SK-N-SH (cell line): ENCODE measurements at regions not wholly inside any gene's neighbourhood (a gene's known extent, or its start where the extent isn't known, plus 50 kb on each side); places are given as distances from the start of the nearest gene placed in this dataset.

ENCODE experiments used
- CTCF ChIA-PET: fragments of 300-600, 350-600 bp; formaldehyde crosslinking; extraction: SDS; loops from one replicate; lab custom pipeline; 2021; lab: Yijun Ruan, JAX
- POLR2A ChIA-PET: fragments of 350-600 bp; sonication (Branson Sonifier 250); formaldehyde crosslinking; extraction: SDS; loops from one replicate; lab custom pipeline; 2020; ENCODE audit warnings: antibody characterized with exemption, inconsistent platforms; lab: Yijun Ruan, JAX
- DNase-seq: peaks from one replicate; pipeline ENCODE4 v3.0.0; 2012
- H2AFZ ChIP-seq: fragments of 200-600 bp; sonication (generic); 2 replicates; pipeline ENCODE4 v1.8.1; 2016; ENCODE audit warnings: antibody characterized with exemption, mild to moderate bottlenecking, low read depth
- H3F3A ChIP-seq: fragments of 200-600 bp; sonication (generic); replicated peaks from 2 replicates; pipeline ENCODE3; 2016; ENCODE audit warnings: antibody characterized with exemption, mild to moderate bottlenecking; ENCODE audit not compliant: insufficient read depth
- H3K27ac ChIP-seq, 2 experiments: fragments of 200-500 bp in 1 of 2; fragments of 200-600 bp in 1 of 2; sonication (Bioruptor generic) in 1 of 2; sonication (generic), shearing (Covaris generic) in 1 of 2; 2 replicates each; pipeline versions ENCODE4 v1.5.1 to v1.6.1; 2014 to 2016; ENCODE audit warnings: low read depth in 2 of 2, inconsistent platforms in 1 of 2, low read length in 1 of 2, mild to moderate bottlenecking in 1 of 2, mixed read lengths in 1 of 2
- H3K27me3 ChIP-seq: fragments of 200-600 bp; sonication (generic), shearing (Covaris generic); 2 replicates; pipeline ENCODE4 v1.6.1; 2016; ENCODE audit warnings: mixed run types; ENCODE audit not compliant: insufficient read depth
- H3K36me3 ChIP-seq, 2 experiments: fragments of 200-500 bp in 1 of 2; fragments of 200-600 bp in 1 of 2; sonication (Bioruptor generic) in 1 of 2; sonication (generic) in 1 of 2; replicated peaks in 1 of 2; 2 replicates each; pipeline versions ENCODE3 to v1.5.1; 2014 to 2016; ENCODE audit warnings: low read length in 1 of 2, mild to moderate bottlenecking in 1 of 2; ENCODE audit not compliant: insufficient read depth in 2 of 2, control insufficient read depth in 1 of 2
- H3K4me1 ChIP-seq, 2 experiments: fragments of 200-500 bp in 1 of 2; fragments of 200-600 bp in 1 of 2; sonication (Bioruptor generic) in 1 of 2; sonication (generic), shearing (Covaris generic) in 1 of 2; 2 replicates each; pipeline versions ENCODE4 v1.5.1 to v1.6.1; 2014 to 2016; ENCODE audit warnings: low read depth in 1 of 2, low read length in 1 of 2, mixed run types in 1 of 2; ENCODE audit not compliant: insufficient read depth in 2 of 2, control insufficient read depth in 1 of 2
- H3K4me2 ChIP-seq: fragments of 200-600 bp; sonication (generic), shearing (Covaris generic); 2 replicates; pipeline ENCODE4 v1.6.1; 2017; ENCODE audit warnings: mixed run types
- H3K4me3 ChIP-seq, 2 experiments: fragments of 200-500 bp in 1 of 2; fragments of 200-600 bp in 1 of 2; sonication (Bioruptor generic) in 1 of 2; sonication (generic), shearing (Covaris generic) in 1 of 2; 2 replicates each; pipeline versions ENCODE4 v1.5.1 to v1.8.1; 2014 to 2016; ENCODE audit warnings: low read depth in 2 of 2, inconsistent platforms in 1 of 2, low read length in 1 of 2, mild to moderate bottlenecking in 1 of 2, mixed read lengths in 1 of 2, moderate library complexity in 1 of 2
- H3K79me2 ChIP-seq: fragments of 200-600 bp; sonication (generic); 2 replicates; pipeline ENCODE4 v1.8.1; 2017; ENCODE audit warnings: mild to moderate bottlenecking; ENCODE audit not compliant: insufficient read depth
- H3K9ac ChIP-seq: fragments of 200-600 bp; sonication (generic); 2 replicates; pipeline ENCODE4 v1.6.1; 2017; ENCODE audit warnings: mixed run types
- H3K9me2 ChIP-seq: fragments of 200-600 bp; sonication (generic); 2 replicates; pipeline ENCODE4 v1.6.1; 2017; ENCODE audit warnings: mixed run types
- H3K9me3 ChIP-seq: fragments of 200-600 bp; sonication (generic); 2 replicates; pipeline ENCODE4 v1.6.1; 2017; ENCODE audit warnings: mixed run types, mild to moderate bottlenecking, moderate library complexity
- H4K20me1 ChIP-seq: fragments of 200-600 bp; sonication (generic); 2 replicates; pipeline ENCODE4 v1.6.1; 2017; ENCODE audit warnings: mild to moderate bottlenecking, mixed run types; ENCODE audit not compliant: insufficient read depth
- ELF1 ChIP-seq: IDR thresholded peaks from 2 replicates; pipeline ENCODE4 v1.4.0; 2012
- EP300 ChIP-seq, 2 experiments: IDR thresholded peaks; 2 replicates each; pipeline versions ENCODE4 v1.4.0 to v1.6.1; 2012; ENCODE audit warnings: borderline replicate concordance in 1 of 2, low read depth in 1 of 2, low read length in 1 of 2
- FOXJ3 ChIP-seq: sonication (generic); formaldehyde crosslinking; IDR thresholded peaks from 2 replicates; pipeline ENCODE4 v1.5.1; 2020; ENCODE audit warnings: mild to moderate bottlenecking, missing genetic modification reagents
- GATA2 ChIP-seq: sonication (generic); formaldehyde crosslinking; IDR thresholded peaks from 2 replicates; pipeline ENCODE4 v1.5.0; 2020; ENCODE audit warnings: mild to moderate bottlenecking, missing genetic modification reagents
- POLR2AphosphoS5 ChIP-seq: IDR thresholded peaks from 2 replicates; pipeline ENCODE4 v1.6.1; 2012; ENCODE audit warnings: low read depth, low read length
- REST ChIP-seq: IDR thresholded peaks from 2 replicates; pipeline ENCODE4 v1.6.1; 2012; ENCODE audit warnings: mild to moderate bottlenecking, low read depth, low read length, moderate library complexity
- RXRA ChIP-seq: IDR thresholded peaks from 2 replicates; pipeline ENCODE4 v1.4.0; 2012; ENCODE audit warnings: low read depth, mild to moderate bottlenecking, borderline replicate concordance
- TAF1 ChIP-seq: IDR thresholded peaks from 2 replicates; pipeline ENCODE4 v1.6.1; 2012; ENCODE audit warnings: low read depth, mild to moderate bottlenecking, low read length, moderate library complexity, borderline replicate concordance
- TCF12 ChIP-seq: IDR thresholded peaks from 2 replicates; pipeline ENCODE4 v1.4.0; 2012
- YY1 ChIP-seq: IDR thresholded peaks from 2 replicates; pipeline ENCODE4 v1.4.0; 2012; ENCODE audit warnings: low read depth, mild to moderate bottlenecking
- WGBS: methylation state at CpG from one replicate; pipeline ENCODE4 v1.1.6; 2017; ENCODE audit warnings: low lambda C conversion rate; 5-methylcytosine and 5-hydroxymethylcytosine counted together
- TF ChIP-seq, protein P1 (sequence below): IDR thresholded peaks from 2 replicates; pipeline ENCODE4; 2012

DNA sequence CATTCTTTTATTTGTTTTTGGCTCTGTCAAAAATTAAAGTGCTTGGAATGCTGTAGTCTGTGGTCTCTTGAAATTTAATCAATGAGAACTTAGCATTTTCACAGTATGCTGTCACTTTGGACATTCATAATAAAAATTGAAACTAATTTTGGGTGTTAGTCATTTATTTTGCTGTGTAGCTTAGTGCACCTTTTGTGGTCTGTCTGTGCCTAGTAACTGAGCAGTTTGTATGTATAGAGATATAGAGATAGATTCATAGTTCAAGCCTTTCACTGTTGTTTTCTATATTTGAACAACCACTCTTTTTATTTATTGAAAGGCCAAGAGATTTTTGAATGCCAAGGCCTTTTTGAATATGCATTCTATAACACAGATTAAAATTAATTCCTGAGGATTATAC, 86.4 kb upstream of the TIAM2 start:
- Histone ChIP-seq H3K9me2 (no peaks in the 10 kb centered on the region), H3K27me3 (no peaks in the 10 kb centered on the region), H2AFZ (no peak overlapping the region), H3K4me3 (no peak overlapping the region), H3K79me2 (no peaks in the 10 kb centered on the region), H3K27ac (no peak overlapping the region), H3K4me1 (no peaks in the 10 kb centered on the region; a peak in 1 of 4 replicates), H3K36me3 (peaks cover 10 to 11% of the 10 kb centered on the region in 2 experiments), H4K20me1 (no peaks in the 10 kb centered on the region), H3F3A (no peaks in the 10 kb centered on the region), H3K9ac (no peak overlapping the region), H3K9me3 (no peaks in the 10 kb centered on the region), H3K4me2 (no peak overlapping the region)
- POLR2A ChIA-PET, result no interaction called here
- TF ChIP-seq, protein P1, sequence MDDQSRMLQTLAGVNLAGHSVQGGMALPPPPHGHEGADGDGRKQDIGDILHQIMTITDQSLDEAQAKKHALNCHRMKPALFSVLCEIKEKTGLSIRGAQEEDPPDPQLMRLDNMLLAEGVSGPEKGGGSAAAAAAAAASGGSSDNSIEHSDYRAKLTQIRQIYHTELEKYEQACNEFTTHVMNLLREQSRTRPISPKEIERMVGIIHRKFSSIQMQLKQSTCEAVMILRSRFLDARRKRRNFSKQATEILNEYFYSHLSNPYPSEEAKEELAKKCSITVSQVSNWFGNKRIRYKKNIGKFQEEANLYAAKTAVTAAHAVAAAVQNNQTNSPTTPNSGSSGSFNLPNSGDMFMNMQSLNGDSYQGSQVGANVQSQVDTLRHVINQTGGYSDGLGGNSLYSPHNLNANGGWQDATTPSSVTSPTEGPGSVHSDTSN, result no peak
- TF ChIP-seq ELF1 (no peak), GATA2 (no peak), POLR2AphosphoS5 (no peak)
- no peak for DNase-seq
- CTCF ChIA-PET, result interaction anchor here (0.7 to 2.5 kb wide), 4 partner anchors 25 to 233 kb away, joined by 3 to 11 read pairs (median 4); no protein-coding TSS in a partner anchor

DNA sequence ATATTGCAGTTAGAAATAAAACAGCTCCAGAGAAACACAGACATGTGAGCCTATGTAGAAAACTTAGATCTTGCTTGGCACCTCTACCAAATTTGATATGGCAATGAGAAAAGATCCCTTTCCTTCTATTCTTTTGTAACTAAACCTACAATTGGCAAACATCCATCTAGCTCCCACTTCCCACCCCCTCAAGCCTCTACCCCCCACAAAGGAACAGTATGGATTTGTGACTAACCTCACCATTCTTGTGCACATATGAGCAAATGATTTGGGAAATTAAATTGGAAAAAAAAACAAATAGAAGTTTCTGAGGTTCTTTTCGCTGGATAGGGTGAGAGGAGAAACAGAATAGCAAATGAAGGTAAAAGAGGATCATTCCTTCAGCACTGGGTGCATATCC, 85.8 kb upstream of the TIAM2 start:
- WGBS, result 100% methylated on average over 1 of the region's 1 CpG
- CTCF ChIA-PET, result interaction anchor here (1.0 to 2.5 kb wide), 3 partner anchors 41 to 341 kb away, joined by 3 to 11 read pairs (median 4); no protein-coding TSS in a partner anchor
- DNase-seq, result no peak
- peaks cover 10 to 11% of the 10 kb centered on the region in 2 experiments for H3K36me3 ChIP-seq
- H3K4me1 ChIP-seq, result no peaks in the 10 kb centered on the region; a peak in 1 of 4 replicates
- H2AFZ ChIP-seq, result no peak overlapping the region
- H3K4me3 ChIP-seq, result no peak overlapping the region
- H3K27ac ChIP-seq, result no peak overlapping the region
- H3K9me3 ChIP-seq, result no peaks in the 10 kb centered on the region
- POLR2A ChIA-PET, result no interaction called here
- no peaks in the 10 kb centered on the region for H3F3A ChIP-seq
- H3K27me3 ChIP-seq, result no peaks in the 10 kb centered on the region
- no peak overlapping the region for H3K9ac ChIP-seq
- no peak overlapping the region for H3K4me2 ChIP-seq
- no peaks in the 10 kb centered on the region for H3K9me2 ChIP-seq
- no peaks in the 10 kb centered on the region for H3K79me2 ChIP-seq
- TF ChIP-seq TCF12, result no peak
- TF ChIP-seq YY1, result no peak
- TF ChIP-seq RXRA, result no peak
- no peak for TF ChIP-seq EP300 (IDR thresholded peaks at IDR 0.05; ENCODE audit: borderline replicate concordance in 1 of 2, low read depth in 1 of 2, low read length in 1 of 2)
- TF ChIP-seq FOXJ3 (CRISPR knock-in tag), result no peak
- TF ChIP-seq TAF1, result no peak
- TF ChIP-seq REST, result no peak
- no peak for TF ChIP-seq GATA2
- no peaks in the 10 kb centered on the region for H4K20me1 ChIP-seq
